Endothelial cell of umbilical vein (primary cell): ENCODE measurements at regions not wholly inside any gene's neighbourhood (a gene's known extent, or its start where the extent isn't known, plus 50 kb on each side); places are given as distances from the start of the nearest gene placed in this dataset.

Experiments used
- BruUV-seq: library from RNA; stranded (reverse); fragments of 400-500 nt; replicated peaks from 2 replicates; lab custom pipeline; 2021; lab: Mats Ljungman, UMichigan
- CTCF ChIA-PET: fragments of 300-600, 350-600 bp; sonication (Branson Sonifier 250); formaldehyde crosslinking; loops from one replicate; lab custom pipeline; 2021; ENCODE audit warnings: antibody characterized with exemption, inconsistent platforms; lab: Charles Lee
- POLR2A ChIA-PET: fragments of 300-600, 350-600 bp; sonication (Branson Sonifier 250); formaldehyde crosslinking; loops from one replicate; lab custom pipeline; 2021; ENCODE audit warnings: antibody characterized with exemption, inconsistent platforms; lab: Charles Lee
- DNase-seq: peaks from one replicate; pipeline ENCODE4 v3.0.0-alpha.2; 2011; ENCODE audit warnings: low read depth, low spot score
- FAIRE-seq: peaks from 2 replicates; lab custom pipeline; 2011; peaks lifted over from hg19 to GRCh38; lab: Jason Lieb, UNC
- H2AFZ ChIP-seq: 2 replicates; pipeline ENCODE4 v1.6.0; 2012; ENCODE audit warnings: low read depth, low read length, control low read depth, inconsistent platforms
- H3K27ac ChIP-seq: 2 replicates; pipeline ENCODE4 v1.5.1; 2011; ENCODE audit warnings: low read depth, mild to moderate bottlenecking, control low read depth, low read length, moderate library complexity; ENCODE audit not compliant: insufficient read depth
- H3K27me3 ChIP-seq, 2 experiments: 2 replicates each; pipeline versions ENCODE4 v1.6.0 to v1.6.1; 2011; ENCODE audit warnings: low read length in 2 of 2, mixed read lengths in 1 of 2; ENCODE audit not compliant: control insufficient read depth in 2 of 2, insufficient read depth in 2 of 2
- H3K36me3 ChIP-seq, 2 experiments: 2 replicates in 1 of 2; 3 replicates in 1 of 2; pipeline ENCODE4 v1.5.1; 2011; ENCODE audit warnings: low read length in 2 of 2, mild to moderate bottlenecking in 1 of 2, moderate library complexity in 1 of 2; ENCODE audit not compliant: control insufficient read depth in 2 of 2, insufficient read depth in 2 of 2; ENCODE audit errors: extremely low read depth in 1 of 2
- H3K4me1 ChIP-seq: 3 replicates; pipeline ENCODE4 v1.5.1; 2011; ENCODE audit warnings: mild to moderate bottlenecking, low read length; ENCODE audit not compliant: control insufficient read depth, insufficient read depth; ENCODE audit errors: extremely low read depth
- H3K4me2 ChIP-seq: 2 replicates; pipeline ENCODE4 v1.6.1; 2011; ENCODE audit warnings: low read length, control low read depth, mixed read lengths; ENCODE audit not compliant: insufficient read depth
- H3K4me3 ChIP-seq, 3 experiments: fragments of 200-600 bp in 1 of 3; sonication (generic), shearing (Covaris generic) in 1 of 3; replicated peaks in 1 of 3; 2 replicates each; pipeline ENCODE4 v1.5.1; 2011 to 2016; ENCODE audit warnings: control low read depth in 3 of 3, low read length in 3 of 3, mild to moderate bottlenecking in 2 of 3, inconsistent platforms in 1 of 3, low read depth in 1 of 3, moderate library complexity in 1 of 3; ENCODE audit not compliant: insufficient read depth in 1 of 3
- H3K79me2 ChIP-seq: 2 replicates; pipeline ENCODE4 v1.6.0; 2012; ENCODE audit warnings: low read length, inconsistent platforms; ENCODE audit not compliant: control insufficient read depth, insufficient read depth
- H3K9ac ChIP-seq: replicated peaks from 2 replicates; pipeline ENCODE3; 2011; ENCODE audit warnings: low read length, control low read depth; ENCODE audit not compliant: insufficient read depth; ENCODE audit errors: extremely low read depth
- H3K9me1 ChIP-seq: replicated peaks from 3 replicates; pipeline ENCODE4 v1.6.0; 2011; ENCODE audit warnings: mild to moderate bottlenecking, low read length; ENCODE audit not compliant: control insufficient read depth, insufficient read depth; ENCODE audit errors: extremely low read depth
- H3K9me3 ChIP-seq: replicated peaks from 2 replicates; pipeline ENCODE4 v1.5.1; 2012; ENCODE audit warnings: low read length, inconsistent platforms; ENCODE audit not compliant: control insufficient read depth, insufficient read depth
- H4K20me1 ChIP-seq: replicated peaks from 2 replicates; pipeline ENCODE3; 2011; ENCODE audit warnings: mild to moderate bottlenecking, low read length; ENCODE audit not compliant: control insufficient read depth, insufficient read depth; ENCODE audit errors: extremely low read depth
- EZH2 ChIP-seq: IDR thresholded peaks from 2 replicates; pipeline ENCODE4 v1.6.1; 2012; ENCODE audit warnings: borderline replicate concordance, low read depth, mild to moderate bottlenecking, moderate library complexity, low read length, inconsistent platforms; ENCODE audit not compliant: severe bottlenecking
- FOS ChIP-seq: IDR thresholded peaks from 2 replicates; pipeline ENCODE4 v1.6.1; 2011; ENCODE audit warnings: mild to moderate bottlenecking, low read length, moderate library complexity, borderline replicate concordance; ENCODE audit not compliant: insufficient read depth
- GATA2 ChIP-seq: IDR thresholded peaks from 2 replicates; pipeline ENCODE4 v1.7.0; 2011; ENCODE audit warnings: low read depth, mild to moderate bottlenecking, moderate library complexity, mixed read lengths, low read length; ENCODE audit not compliant: insufficient read length, insufficient read depth
- JUN ChIP-seq: IDR thresholded peaks from 2 replicates; pipeline ENCODE4 v1.6.1; 2011; ENCODE audit warnings: borderline replicate concordance, low read depth; ENCODE audit not compliant: insufficient read length, insufficient read depth
- MYC ChIP-seq: IDR thresholded peaks from one replicate; pipeline ENCODE4 v1.6.1; 2011; ENCODE audit warnings: mild to moderate bottlenecking, low read depth, low read length
- POLR2A ChIP-seq: IDR thresholded peaks from 2 replicates; pipeline ENCODE4 v1.6.1; 2012; ENCODE audit warnings: low read depth, mild to moderate bottlenecking, control low read depth, low read length
- POLR2AphosphoS5 ChIP-seq: IDR thresholded peaks from 2 replicates; pipeline ENCODE4 v1.6.1; 2012; ENCODE audit warnings: low read depth, mild to moderate bottlenecking, control low read depth, low read length, moderate library complexity; ENCODE audit not compliant: insufficient read depth
- dilution Hi-C: fragments of 300-500 bp; cut with MboI; formaldehyde crosslinking; loops from one replicate; pipeline ENCODE4 v1.15.0; 2019; ENCODE audit warnings: low sequenced_read_pairs; ENCODE audit not compliant: extremely low pct_ligation_motif_present
- intact Hi-C: fragments of 100-400 bp; cut with micrococcal nuclease; formaldehyde crosslinking; loops from one replicate; pipeline ENCODE4 v1.10.0; 2022
- TF ChIP-seq, protein P1 (sequence below), 2 donors: IDR thresholded peaks; 1 replicate in 1 of 2; 2 replicates in 1 of 2; pipeline ENCODE4 v1.5.1; 2011; ENCODE audit warnings: low read length in 2 of 2, mild to moderate bottlenecking in 2 of 2, moderate library complexity in 2 of 2, control low read depth in 1 of 2, inconsistent platforms in 1 of 2, low read depth in 1 of 2; ENCODE audit not compliant: insufficient read depth in 1 of 2; ENCODE audit errors: extremely low read depth in 1 of 2
- TF ChIP-seq, protein P2 (sequence below): IDR thresholded peaks from 2 replicates; pipeline ENCODE4 v1.6.1; 2011; ENCODE audit not compliant: insufficient read depth, insufficient read length

DNA sequence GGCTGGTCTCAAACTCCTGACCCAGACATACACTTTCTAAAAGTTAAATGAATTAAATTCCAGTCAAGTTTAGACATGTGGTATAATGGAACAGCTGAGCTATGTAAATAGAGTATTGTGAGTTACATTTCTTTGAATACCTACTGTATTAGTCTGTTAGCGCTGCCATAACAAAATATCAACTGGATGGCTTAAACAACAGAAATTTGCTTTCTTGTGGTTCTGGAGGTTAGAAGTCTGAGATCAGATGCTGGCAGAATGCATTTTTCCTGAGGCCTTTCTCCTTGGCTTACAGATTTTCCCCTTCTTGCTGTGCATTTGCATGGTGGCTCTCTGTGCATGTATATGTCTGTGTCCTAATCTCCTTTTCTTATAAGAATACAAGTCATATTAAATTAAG, 101.5 kb upstream of the TGFBR2 start:
- no peaks in the 10 kb centered on the region for H3K9me3 ChIP-seq
- H3K4me2 ChIP-seq = no peak overlapping the region
- no TSS peak for BruUV-seq
- TF ChIP-seq GATA2 = no peak
- TF ChIP-seq JUN = no peak
- TF ChIP-seq, protein P1, sequence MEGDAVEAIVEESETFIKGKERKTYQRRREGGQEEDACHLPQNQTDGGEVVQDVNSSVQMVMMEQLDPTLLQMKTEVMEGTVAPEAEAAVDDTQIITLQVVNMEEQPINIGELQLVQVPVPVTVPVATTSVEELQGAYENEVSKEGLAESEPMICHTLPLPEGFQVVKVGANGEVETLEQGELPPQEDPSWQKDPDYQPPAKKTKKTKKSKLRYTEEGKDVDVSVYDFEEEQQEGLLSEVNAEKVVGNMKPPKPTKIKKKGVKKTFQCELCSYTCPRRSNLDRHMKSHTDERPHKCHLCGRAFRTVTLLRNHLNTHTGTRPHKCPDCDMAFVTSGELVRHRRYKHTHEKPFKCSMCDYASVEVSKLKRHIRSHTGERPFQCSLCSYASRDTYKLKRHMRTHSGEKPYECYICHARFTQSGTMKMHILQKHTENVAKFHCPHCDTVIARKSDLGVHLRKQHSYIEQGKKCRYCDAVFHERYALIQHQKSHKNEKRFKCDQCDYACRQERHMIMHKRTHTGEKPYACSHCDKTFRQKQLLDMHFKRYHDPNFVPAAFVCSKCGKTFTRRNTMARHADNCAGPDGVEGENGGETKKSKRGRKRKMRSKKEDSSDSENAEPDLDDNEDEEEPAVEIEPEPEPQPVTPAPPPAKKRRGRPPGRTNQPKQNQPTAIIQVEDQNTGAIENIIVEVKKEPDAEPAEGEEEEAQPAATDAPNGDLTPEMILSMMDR (IDR thresholded peaks at IDR 0.05; ENCODE audit: extremely low read depth in 1 of 2, insufficient read depth in 1 of 2, low read depth in 1 of 2, low read length in 2 of 2) = no peak
- TF ChIP-seq EZH2 = no peak
- TF ChIP-seq FOS = no peak
- no peak for TF ChIP-seq POLR2AphosphoS5
- no peak for TF ChIP-seq POLR2A
- TF ChIP-seq, protein P2, sequence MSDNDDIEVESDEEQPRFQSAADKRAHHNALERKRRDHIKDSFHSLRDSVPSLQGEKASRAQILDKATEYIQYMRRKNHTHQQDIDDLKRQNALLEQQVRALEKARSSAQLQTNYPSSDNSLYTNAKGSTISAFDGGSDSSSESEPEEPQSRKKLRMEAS = no peak
- TF ChIP-seq MYC = no peak
- no peaks in the 10 kb centered on the region for H3K27me3 ChIP-seq
- ChIA-PET POLR2A (no interaction called here), CTCF (interaction anchor here (1.5 kb wide), 1 partner anchor 306 kb away, joined by 3 read pairs; no protein-coding TSS in a partner anchor)
- no peak for FAIRE-seq
- H3K9ac ChIP-seq = no peak overlapping the region
- intact Hi-C loops = no loop called here
- H4K20me1 ChIP-seq = no peaks in the 10 kb centered on the region
- DNase-seq = no peak
- H3K9me1 ChIP-seq = no peaks in the 10 kb centered on the region
- no peak overlapping the region for H3K4me3 ChIP-seq
- dilution Hi-C loops = no loop called here
- H3K79me2 ChIP-seq = no peaks in the 10 kb centered on the region
- no peaks in the 10 kb centered on the region for H3K4me1 ChIP-seq
- H3K36me3 ChIP-seq = no peaks in the 10 kb centered on the region
- H3K27ac ChIP-seq = no peak overlapping the region
- no peak overlapping the region for H2AFZ ChIP-seq
